ENCODE measurements at regions not wholly inside any gene's neighbourhood (a gene's known extent, or its start where the extent isn't known, plus 50 kb on each side); places are given as distances from the start of the nearest gene placed in this dataset.

DNA sequence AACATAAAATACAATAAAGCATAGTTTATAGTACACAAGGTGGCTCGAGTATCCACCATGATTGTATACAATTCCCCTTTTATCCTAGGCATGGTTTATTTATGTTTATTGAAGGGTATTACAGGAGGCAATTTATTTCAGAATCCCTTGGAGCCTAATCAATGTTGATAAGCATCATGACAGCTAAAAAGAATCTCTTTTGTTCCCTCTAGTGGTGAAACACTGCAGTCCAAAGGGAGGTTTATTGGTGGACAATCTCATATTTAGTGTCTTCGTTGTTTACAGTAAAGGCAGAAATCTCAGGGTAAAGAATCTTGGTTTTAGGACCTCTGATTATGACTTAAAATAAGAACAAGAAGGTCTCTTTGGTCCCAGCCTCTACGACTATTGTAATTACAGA is 1712.5 kb downstream of the C4orf33 start:
- Histone ChIP-seq H3K9me3 (ENCODE audit: control insufficient read depth, low read length) (no peaks in the 10 kb centered on the region), H2AFZ (no peak overlapping the region), H3K4me1 (no peaks in the 10 kb centered on the region), H3K27me3 (ENCODE audit: control insufficient read depth, insufficient read depth, low read length) (no peaks in the 10 kb centered on the region), H3K4me2 (ENCODE audit: low read length) (no peak overlapping the region), H3K36me3 (ENCODE audit: control insufficient read depth, insufficient read depth, low read length) (no peaks in the 10 kb centered on the region), H3K27ac (no peak overlapping the region), H3K9ac (no peak overlapping the region), H3K79me2 (no peaks in the 10 kb centered on the region), H3K4me3 (ENCODE audit: low read depth, low read length) (no peak overlapping the region)
- TF ChIP-seq, protein P1, sequence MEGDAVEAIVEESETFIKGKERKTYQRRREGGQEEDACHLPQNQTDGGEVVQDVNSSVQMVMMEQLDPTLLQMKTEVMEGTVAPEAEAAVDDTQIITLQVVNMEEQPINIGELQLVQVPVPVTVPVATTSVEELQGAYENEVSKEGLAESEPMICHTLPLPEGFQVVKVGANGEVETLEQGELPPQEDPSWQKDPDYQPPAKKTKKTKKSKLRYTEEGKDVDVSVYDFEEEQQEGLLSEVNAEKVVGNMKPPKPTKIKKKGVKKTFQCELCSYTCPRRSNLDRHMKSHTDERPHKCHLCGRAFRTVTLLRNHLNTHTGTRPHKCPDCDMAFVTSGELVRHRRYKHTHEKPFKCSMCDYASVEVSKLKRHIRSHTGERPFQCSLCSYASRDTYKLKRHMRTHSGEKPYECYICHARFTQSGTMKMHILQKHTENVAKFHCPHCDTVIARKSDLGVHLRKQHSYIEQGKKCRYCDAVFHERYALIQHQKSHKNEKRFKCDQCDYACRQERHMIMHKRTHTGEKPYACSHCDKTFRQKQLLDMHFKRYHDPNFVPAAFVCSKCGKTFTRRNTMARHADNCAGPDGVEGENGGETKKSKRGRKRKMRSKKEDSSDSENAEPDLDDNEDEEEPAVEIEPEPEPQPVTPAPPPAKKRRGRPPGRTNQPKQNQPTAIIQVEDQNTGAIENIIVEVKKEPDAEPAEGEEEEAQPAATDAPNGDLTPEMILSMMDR (IDR thresholded peaks at IDR 0.05): no peak

DNA sequence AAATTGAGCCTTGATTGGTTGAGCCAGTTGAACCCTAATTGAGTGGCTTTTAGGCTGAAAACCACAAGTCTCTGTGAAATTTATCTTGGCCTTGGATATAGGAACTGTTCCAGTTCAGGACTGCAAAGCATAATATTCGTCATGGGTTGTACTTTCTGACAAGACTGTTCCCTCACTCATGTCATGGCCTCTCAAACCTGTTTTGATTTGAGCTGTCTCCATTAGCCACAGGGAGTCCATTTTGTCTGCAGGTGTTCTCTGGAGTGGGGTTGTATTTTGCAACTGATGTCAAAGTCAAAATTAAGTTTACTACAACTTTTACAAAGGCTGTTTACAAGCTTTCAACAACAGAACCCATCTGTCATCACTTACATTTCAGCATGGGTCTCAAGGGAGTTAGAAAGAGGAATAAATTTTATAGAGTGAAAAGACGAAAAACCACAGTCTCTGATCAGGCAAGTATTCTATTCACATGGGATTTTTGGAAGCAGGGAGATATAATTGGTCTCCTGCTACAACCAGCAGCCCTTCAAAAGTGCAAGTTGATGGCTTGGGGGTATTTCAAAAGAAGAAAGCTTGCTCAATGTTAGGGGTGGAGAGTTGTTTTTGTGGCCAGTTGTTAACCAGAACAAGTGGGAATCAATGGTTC is 1716.3 kb downstream of the C4orf33 start:
- Histone ChIP-seq H3K4me1 (no peaks in the 10 kb centered on the region), H3K36me3 (ENCODE audit: control insufficient read depth, insufficient read depth, low read length) (no peaks in the 10 kb centered on the region), H3K79me2 (no peaks in the 10 kb centered on the region), H3K27me3 (ENCODE audit: control insufficient read depth, insufficient read depth, low read length) (no peaks in the 10 kb centered on the region), H3K9me3 (ENCODE audit: control insufficient read depth, low read length) (no peaks in the 10 kb centered on the region), H3K27ac (no peak overlapping the region), H3K9ac (no peak overlapping the region), H2AFZ (no peak overlapping the region), H3K4me2 (ENCODE audit: low read length) (no peak overlapping the region), H3K4me3 (ENCODE audit: low read depth, low read length) (no peak overlapping the region)
- TF ChIP-seq, protein P1 (IDR thresholded peaks at IDR 0.05): no peak

DNA sequence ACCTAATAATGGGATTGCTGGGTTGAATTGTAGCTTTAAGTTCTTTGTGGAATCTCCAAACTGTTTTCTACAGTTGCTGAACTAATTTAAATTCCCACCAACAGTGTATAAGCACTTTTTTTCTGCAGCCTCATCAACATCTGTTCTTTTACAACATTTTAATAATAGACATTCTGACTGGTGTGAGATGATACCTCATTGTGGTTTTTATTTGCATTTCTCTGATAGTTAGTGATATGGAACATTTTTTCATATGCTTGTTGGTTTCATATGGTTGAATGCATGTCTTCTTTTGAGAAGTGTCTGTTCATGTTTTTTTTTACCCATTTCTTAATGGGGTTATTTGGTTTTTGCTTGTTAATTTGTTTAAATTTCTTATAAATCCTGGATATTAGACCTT is 1718.9 kb downstream of the C4orf33 start:
- Histone ChIP-seq H3K79me2 (no peaks in the 10 kb centered on the region), H2AFZ (no peak overlapping the region), H3K9ac (no peak overlapping the region), H3K4me1 (no peaks in the 10 kb centered on the region), H3K4me3 (ENCODE audit: low read depth, low read length) (no peak overlapping the region), H3K27me3 (ENCODE audit: control insufficient read depth, insufficient read depth, low read length) (no peaks in the 10 kb centered on the region), H3K27ac (no peak overlapping the region), H3K9me3 (ENCODE audit: control insufficient read depth, low read length) (no peaks in the 10 kb centered on the region), H3K36me3 (ENCODE audit: control insufficient read depth, insufficient read depth, low read length) (no peaks in the 10 kb centered on the region), H3K4me2 (ENCODE audit: low read length) (no peak overlapping the region)
- TF ChIP-seq, protein P1 (IDR thresholded peaks at IDR 0.05): no peak

DNA sequence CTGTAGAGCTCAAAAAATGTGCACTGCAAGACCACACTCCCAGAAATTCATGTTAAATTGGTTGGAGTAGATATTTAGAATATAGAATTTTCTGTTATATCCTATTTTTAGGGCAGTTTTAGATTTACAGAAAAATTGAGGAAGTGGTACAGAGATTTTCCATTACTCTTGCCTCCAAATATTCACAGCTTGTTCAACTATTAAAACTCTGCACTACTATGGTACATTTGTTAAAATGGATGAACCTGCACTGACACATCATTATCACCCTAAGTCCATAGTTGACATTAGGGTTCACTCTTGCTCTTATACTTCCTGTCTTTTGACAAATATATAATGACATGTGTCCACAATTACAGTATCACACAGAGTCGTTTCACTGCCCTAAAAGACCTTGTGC is 1724.5 kb downstream of the C4orf33 start:
- Histone ChIP-seq H3K4me1 (no peaks in the 10 kb centered on the region), H3K27me3 (ENCODE audit: control insufficient read depth, insufficient read depth, low read length) (no peaks in the 10 kb centered on the region), H3K4me2 (ENCODE audit: low read length) (no peak overlapping the region), H2AFZ (no peak overlapping the region), H3K36me3 (ENCODE audit: control insufficient read depth, insufficient read depth, low read length) (no peaks in the 10 kb centered on the region), H3K27ac (no peak overlapping the region), H3K9ac (no peak overlapping the region), H3K4me3 (ENCODE audit: low read depth, low read length) (no peak overlapping the region), H3K9me3 (ENCODE audit: control insufficient read depth, low read length) (no peaks in the 10 kb centered on the region), H3K79me2 (no peaks in the 10 kb centered on the region)
- TF ChIP-seq, protein P1 (IDR thresholded peaks at IDR 0.05): no peak

DNA sequence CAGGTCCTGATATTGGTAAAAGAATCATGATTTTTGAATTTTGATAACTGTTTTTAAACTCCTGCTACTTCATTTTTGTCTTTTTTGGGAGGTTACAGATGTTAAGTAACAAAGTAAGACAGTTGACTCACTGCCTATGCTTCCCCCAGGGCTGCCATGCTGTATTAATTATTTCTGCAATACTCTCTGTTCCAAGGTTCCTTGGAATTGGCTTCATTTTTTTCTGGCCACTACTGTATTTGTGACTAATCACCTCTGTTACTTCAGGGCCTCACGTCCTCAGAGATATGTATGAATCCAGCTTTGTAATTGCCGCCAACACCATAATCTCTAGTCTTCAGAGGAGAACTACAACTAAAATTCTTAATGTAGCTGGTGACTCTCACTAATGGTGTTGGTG is 1729.3 kb downstream of the C4orf33 start:
- no peak overlapping the region for H3K4me2 ChIP-seq (ENCODE audit: low read length)
- no peaks in the 10 kb centered on the region for H3K4me1 ChIP-seq
- H3K79me2 ChIP-seq: no peaks in the 10 kb centered on the region
- no peaks in the 10 kb centered on the region for H3K36me3 ChIP-seq (ENCODE audit: control insufficient read depth, insufficient read depth, low read length)
- H3K9ac ChIP-seq: no peak overlapping the region
- no peaks in the 10 kb centered on the region for H3K27me3 ChIP-seq (ENCODE audit: control insufficient read depth, insufficient read depth, low read length)
- H3K4me3 ChIP-seq (ENCODE audit: low read depth, low read length): no peak overlapping the region
- no peaks in the 10 kb centered on the region for H3K9me3 ChIP-seq (ENCODE audit: control insufficient read depth, low read length)
- TF ChIP-seq, protein P1 (IDR thresholded peaks at IDR 0.05): no peak
- H3K27ac ChIP-seq: no peak overlapping the region
- H2AFZ ChIP-seq: no peak overlapping the region
